ENCODE measurements at regions not wholly inside any gene's neighbourhood (a gene's known extent, or its start where the extent isn't known, plus 50 kb on each side); places are given as distances from the start of the nearest gene placed in this dataset.

DNA sequence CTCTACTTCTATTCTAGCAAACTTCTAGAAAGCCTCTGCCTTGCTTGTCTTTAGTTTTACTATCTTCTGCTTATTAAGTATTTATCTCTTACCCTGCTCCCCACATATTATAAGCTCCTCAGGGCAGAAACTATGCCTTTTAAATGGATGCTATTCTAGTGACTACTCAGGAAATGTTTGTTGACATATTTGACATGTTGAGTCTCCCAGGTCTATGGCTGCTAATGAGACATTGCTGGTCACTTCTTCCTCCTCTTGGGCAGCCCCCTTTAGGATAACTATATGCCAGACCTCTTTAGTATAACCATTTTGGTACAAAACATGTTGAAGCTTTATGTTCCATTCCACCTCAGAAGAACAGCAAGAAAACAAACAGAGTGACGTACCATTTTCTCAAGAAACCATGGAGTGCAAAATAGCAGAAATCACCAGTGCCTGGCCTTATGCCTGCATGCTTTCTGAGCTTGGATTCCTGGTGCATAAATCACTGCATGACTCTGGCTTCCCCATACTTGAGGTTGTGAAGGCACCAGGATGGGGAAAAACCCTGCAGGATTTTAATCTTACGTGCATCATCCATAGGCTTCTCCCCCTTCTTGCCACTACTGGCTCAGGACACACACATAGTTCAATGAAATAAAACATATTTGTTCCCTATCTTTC, 202.6 kb downstream of the TMX1 start:
- intact Hi-C loops (cut with DNase I), result no loop called here
- WGBS, result 24% methylated on average over 2 of the region's 2 CpGs
- Histone ChIP-seq H3K27ac (replicated peaks in 1 of 4) (peak overlapping the region in 2 of 4 donors; percentile 8 to 28), H3K4me1 (peaks cover 0 to 17% (median 16%) of the 10 kb centered on the region in 4 donors), H3K9me3 (no peaks in the 10 kb centered on the region), H3K36me3 (no peaks in the 10 kb centered on the region), H3K27me3 (no peaks in the 10 kb centered on the region), H3K4me3 (no peak overlapping the region)
- TF ChIP-seq POLR2AphosphoS5 (IDR thresholded peaks at IDR 0.05) (peak in 1 of 2 donors; percentile 47), EP300 (IDR thresholded peaks at IDR 0.05) (no peak)
- peak; percentile 83 for DNase-seq (ENCODE audit: extremely low spot score)

GRCh38 chr14:51443195-51444018, 203.4 kb downstream of the TMX1 start:
- no peaks in the 10 kb centered on the region for H3K36me3 ChIP-seq
- no peak overlapping the region for H3K4me3 ChIP-seq
- H3K27me3 ChIP-seq, result no peaks in the 10 kb centered on the region
- peaks cover 0 to 17% (median 16%) of the 10 kb centered on the region in 4 donors for H3K4me1 ChIP-seq
- H3K9me3 ChIP-seq, result no peaks in the 10 kb centered on the region
- 90% methylated on average over 5 of the region's 5 CpGs for WGBS
- intact Hi-C loops (cut with DNase I), result no loop called here
- H3K27ac ChIP-seq (replicated peaks in 1 of 4), result peak overlapping the region in 1 of 4 donors; percentile 28
- DNase-seq (ENCODE audit: extremely low spot score), result peak; percentile 68
- no peak for TF ChIP-seq POLR2A (IDR thresholded peaks at IDR 0.05; ENCODE audit: low read depth)
- TF ChIP-seq, protein P1, sequence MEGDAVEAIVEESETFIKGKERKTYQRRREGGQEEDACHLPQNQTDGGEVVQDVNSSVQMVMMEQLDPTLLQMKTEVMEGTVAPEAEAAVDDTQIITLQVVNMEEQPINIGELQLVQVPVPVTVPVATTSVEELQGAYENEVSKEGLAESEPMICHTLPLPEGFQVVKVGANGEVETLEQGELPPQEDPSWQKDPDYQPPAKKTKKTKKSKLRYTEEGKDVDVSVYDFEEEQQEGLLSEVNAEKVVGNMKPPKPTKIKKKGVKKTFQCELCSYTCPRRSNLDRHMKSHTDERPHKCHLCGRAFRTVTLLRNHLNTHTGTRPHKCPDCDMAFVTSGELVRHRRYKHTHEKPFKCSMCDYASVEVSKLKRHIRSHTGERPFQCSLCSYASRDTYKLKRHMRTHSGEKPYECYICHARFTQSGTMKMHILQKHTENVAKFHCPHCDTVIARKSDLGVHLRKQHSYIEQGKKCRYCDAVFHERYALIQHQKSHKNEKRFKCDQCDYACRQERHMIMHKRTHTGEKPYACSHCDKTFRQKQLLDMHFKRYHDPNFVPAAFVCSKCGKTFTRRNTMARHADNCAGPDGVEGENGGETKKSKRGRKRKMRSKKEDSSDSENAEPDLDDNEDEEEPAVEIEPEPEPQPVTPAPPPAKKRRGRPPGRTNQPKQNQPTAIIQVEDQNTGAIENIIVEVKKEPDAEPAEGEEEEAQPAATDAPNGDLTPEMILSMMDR (IDR thresholded peaks at IDR 0.05), result no peak
- TF ChIP-seq EP300 (IDR thresholded peaks at IDR 0.05), result no peak
- TF ChIP-seq POLR2AphosphoS5 (IDR thresholded peaks at IDR 0.05), result no peak

DNA sequence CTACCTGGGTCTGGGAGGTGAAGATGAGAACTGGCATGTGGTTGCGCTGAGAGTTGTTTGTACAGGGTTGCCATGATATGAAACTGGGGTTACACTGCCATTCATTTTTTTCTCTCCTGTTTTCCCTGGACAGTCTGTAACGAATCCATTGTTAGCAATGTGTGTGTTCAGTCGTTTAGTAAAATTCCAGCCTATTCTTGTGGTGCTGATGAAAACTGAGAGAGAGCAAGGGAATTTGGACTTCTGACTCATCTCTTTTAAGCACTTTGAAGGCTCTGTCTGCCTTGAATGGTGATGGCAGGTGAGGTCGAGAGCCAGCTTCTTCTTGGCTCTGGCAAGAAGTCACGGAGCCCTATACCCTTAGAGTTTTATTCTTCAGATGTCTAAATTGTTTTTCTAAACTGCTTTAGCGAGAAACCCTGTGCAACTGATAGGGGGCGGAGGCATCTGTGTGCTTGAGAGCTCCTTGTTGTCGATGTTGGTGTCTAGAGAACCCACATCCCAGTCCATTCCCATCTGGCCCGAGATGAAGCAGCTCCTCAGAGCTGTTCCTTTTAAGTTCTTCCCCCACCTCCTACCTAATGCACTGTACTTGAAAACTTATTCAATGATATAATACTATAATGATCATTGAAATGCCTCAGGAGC, 204.4 kb downstream of the TMX1 start:
- no peak for TF ChIP-seq EP300 (IDR thresholded peaks at IDR 0.05)
- TF ChIP-seq, protein P1 (IDR thresholded peaks at IDR 0.05), result no peak
- TF ChIP-seq POLR2A (IDR thresholded peaks at IDR 0.05; ENCODE audit: low read depth), result no peak
- Histone ChIP-seq H3K27me3 (no peaks in the 10 kb centered on the region), H3K9me3 (no peaks in the 10 kb centered on the region), H3K36me3 (no peaks in the 10 kb centered on the region), H3K4me1 (peaks cover 3 to 25% (median 23%) of the 10 kb centered on the region in 4 donors), H3K27ac (replicated peaks in 1 of 4) (no peak overlapping the region), H3K4me3 (no peak overlapping the region)
- WGBS, result 91% methylated on average over 9 of the region's 9 CpGs
- DNase-seq (ENCODE audit: extremely low spot score), result peak; percentile 47
- intact Hi-C loops (cut with DNase I), result no loop called here

- peak; percentile 45 for DNase-seq (ENCODE audit: extremely low spot score)
- peaks cover 3 to 25% (median 23%) of the 10 kb centered on the region in 4 donors for H3K4me1 ChIP-seq
- H3K27ac ChIP-seq (replicated peaks in 1 of 4), result no peak overlapping the region
- no peaks in the 10 kb centered on the region for H3K9me3 ChIP-seq
- TF ChIP-seq EP300 (IDR thresholded peaks at IDR 0.05) (no peak), POLR2AphosphoS5 (IDR thresholded peaks at IDR 0.05) (no peak), POLR2A (IDR thresholded peaks at IDR 0.05; ENCODE audit: low read depth) (no peak)
- TF ChIP-seq, protein P1 (IDR thresholded peaks at IDR 0.05), result no peak
- WGBS, result 86% methylated on average over 2 of the region's 3 CpGs
- intact Hi-C loops (cut with DNase I), result no loop called here
- no peaks in the 10 kb centered on the region for H3K36me3 ChIP-seq
- no peaks in the 10 kb centered on the region for H3K27me3 ChIP-seq
- no peak overlapping the region for H3K4me3 ChIP-seq
Measured at GRCh38 chr14:51445001-51445390, 204.9 kb downstream of the TMX1 start.

- intact Hi-C loops (cut with DNase I), result no loop called here
- H3K27ac ChIP-seq (replicated peaks in 1 of 4), result no peak overlapping the region
- no peak overlapping the region for H3K4me3 ChIP-seq
- H3K27me3 ChIP-seq, result no peaks in the 10 kb centered on the region
- no peaks in the 10 kb centered on the region for H3K36me3 ChIP-seq
- TF ChIP-seq POLR2A (IDR thresholded peaks at IDR 0.05; ENCODE audit: low read depth), result no peak
- no peak for TF ChIP-seq EP300 (IDR thresholded peaks at IDR 0.05)
- no peak for TF ChIP-seq POLR2AphosphoS5 (IDR thresholded peaks at IDR 0.05)
- TF ChIP-seq, protein P1 (IDR thresholded peaks at IDR 0.05), result no peak
- H3K9me3 ChIP-seq, result no peaks in the 10 kb centered on the region
- H3K4me1 ChIP-seq, result peaks cover 3 to 25% (median 23%) of the 10 kb centered on the region in 4 donors
- 92% methylated on average over 3 of the region's 3 CpGs for WGBS
- peak; percentile 50 for DNase-seq (ENCODE audit: extremely low spot score)
Measured at GRCh38 chr14:51446771-51447170, 204.9 kb upstream of the FRMD6 start.

Data from esophagus muscularis mucosa (tissue), 4 donors.